Naive thymus-derived CD4-positive, alpha-beta T cell (primary cell): ENCODE measurements at regions not wholly inside any gene's neighbourhood (a gene's known extent, or its start where the extent isn't known, plus 50 kb on each side); places are given as distances from the start of the nearest gene placed in this dataset.
A peak's percentile ranks its signal among the peaks of the same experiment; 100 is the strongest.
"Not testable (repeated sequence)": the region's sequence is repeated elsewhere in the genome, so short reads cannot be mapped to it uniquely, and the experiment has no call there.

Experiments used
- ATAC-seq: fragments of 150-1000 bp; cut with Tn5 transposase; 2 replicates; pipeline ENCODE4 v1.10.0; 2021; ENCODE audit warnings: mild to moderate bottlenecking, moderate library complexity
- CTCF ChIA-PET: fragments of 350-600 bp; sonication (Branson Sonifier 250); formaldehyde crosslinking; loops from one replicate; lab custom pipeline; 2021; ENCODE audit warnings: antibody characterized with exemption; lab: Charles Lee
- POLR2A ChIA-PET: fragments of 350-600 bp; sonication (Branson Sonifier 250); formaldehyde crosslinking; loops from one replicate; lab custom pipeline; 2021; ENCODE audit warnings: antibody characterized with exemption, inconsistent platforms; lab: Charles Lee
- DNase-seq, 9 donors: peaks; one replicate each; pipeline versions ENCODE4 v3.0.0 to v3.0.0-alpha.2; 2020 to 2022; ENCODE audit warnings: mixed read lengths in 1 of 9
- H3K27ac ChIP-seq: one replicate; pipeline ENCODE4 v1.7.0; 2013; ENCODE audit warnings: mild to moderate bottlenecking, low read depth, low read length, moderate library complexity
- H3K27me3 ChIP-seq, 2 donors: one replicate each; pipeline ENCODE4 v1.7.0; 2013; ENCODE audit warnings: low read length in 2 of 2, mild to moderate bottlenecking in 2 of 2, moderate library complexity in 2 of 2; ENCODE audit not compliant: control insufficient read depth in 2 of 2, insufficient read depth in 2 of 2
- H3K36me3 ChIP-seq, 3 experiments: 1 replicate in 2 of 3; 2 replicates in 1 of 3; pipeline ENCODE4 v1.7.0; 2013; ENCODE audit warnings: low read length in 3 of 3, mild to moderate bottlenecking in 3 of 3, moderate library complexity in 1 of 3; ENCODE audit not compliant: insufficient read depth in 3 of 3, control insufficient read depth in 2 of 3
- H3K4me1 ChIP-seq, 2 donors: one replicate each; pipeline ENCODE4 v1.7.0; 2013; ENCODE audit warnings: low read length in 2 of 2, mild to moderate bottlenecking in 2 of 2, moderate library complexity in 1 of 2; ENCODE audit not compliant: control insufficient read depth in 2 of 2, insufficient read depth in 2 of 2
- H3K4me3 ChIP-seq: 2 replicates; pipeline ENCODE4 v1.7.0; 2013; ENCODE audit warnings: mild to moderate bottlenecking, low read length
- H3K9me3 ChIP-seq, 3 experiments: 1 replicate in 2 of 3; 2 replicates in 1 of 3; pipeline ENCODE4 v1.7.0; 2013; ENCODE audit warnings: low read length in 3 of 3; ENCODE audit not compliant: control insufficient read depth in 2 of 3
- H3K27ac Mint-ChIP-seq, 9 donors: one replicate each; pipeline ENCODE4 v1.8.0; 2020 to 2022; ENCODE audit warnings: mixed read lengths in 9 of 9, mild to moderate bottlenecking in 8 of 9, moderate library complexity in 5 of 9, inconsistent platforms in 2 of 9
- H3K27me3 Mint-ChIP-seq, 5 donors: one replicate each; pipeline ENCODE4 v1.8.0; 2021 to 2022; ENCODE audit warnings: mixed read lengths in 5 of 5, mild to moderate bottlenecking in 1 of 5
- H3K36me3 Mint-ChIP-seq, 5 donors: one replicate each; pipeline ENCODE4 v1.8.0; 2020 to 2022; ENCODE audit warnings: mixed read lengths in 5 of 5, mild to moderate bottlenecking in 3 of 5, inconsistent platforms in 1 of 5
- H3K4me1 Mint-ChIP-seq, 7 donors: one replicate each; pipeline ENCODE4 v1.8.0; 2020 to 2022; ENCODE audit warnings: mixed read lengths in 7 of 7, mild to moderate bottlenecking in 3 of 7, inconsistent platforms in 1 of 7
- H3K4me3 Mint-ChIP-seq, 10 donors: one replicate each; pipeline ENCODE4 v1.8.0; 2020 to 2022; ENCODE audit warnings: mild to moderate bottlenecking in 10 of 10, mixed read lengths in 10 of 10, moderate library complexity in 6 of 10, inconsistent platforms in 2 of 10
- H3K9me3 Mint-ChIP-seq, 11 donors: one replicate each; pipeline ENCODE4 v1.8.0; 2020 to 2022; ENCODE audit warnings: mixed read lengths in 11 of 11, mild to moderate bottlenecking in 4 of 11, inconsistent platforms in 1 of 11, moderate library complexity in 1 of 11
- intact Hi-C, 2 donors: fragments of 100-400 bp; cut with micrococcal nuclease; formaldehyde crosslinking; loops; one replicate each; pipeline ENCODE4 v1.15.1; 2023

GRCh38 chr3:11716573-11717290 is 73.0 kb upstream of the VGLL4 start:
- POLR2A ChIA-PET = interaction anchor here (1.2 kb wide), 1 partner anchor 130 kb away, joined by 4 read pairs; the partner anchor contains the start of gene TAMM41
- Histone ChIP-seq H3K4me1 (peaks cover 6 to 8% of the 10 kb centered on the region in 2 donors), H3K27me3 (no peaks in the 10 kb centered on the region), H3K4me3 (no peak overlapping the region), H3K27ac (no peak overlapping the region), H3K36me3 (no peaks in the 10 kb centered on the region), H3K9me3 (no peaks in the 10 kb centered on the region)
- Mint-ChIP-seq H3K4me3 (no peak overlapping the region), H3K9me3 (peaks cover 0 to 4% (median 0%) of the 10 kb centered on the region in 11 donors), H3K27me3 (peaks cover 0 to 24% (median under 1%) of the 10 kb centered on the region in 5 donors), H3K27ac (peak overlapping the region in 5 of 9 donors; percentile 3 to 76 (median 50)), H3K36me3 (peaks cover 0 to 5% (median 4%) of the 10 kb centered on the region in 5 donors), H3K4me1 (peaks cover 16 to 34% (median 25%) of the 10 kb centered on the region in 7 donors)
- ATAC-seq (no peak), DNase-seq (peak in 1 of 9 donors; percentile 4)
- intact Hi-C loops = loop anchor here (5.0 kb wide), 2 partner anchors 74 to 766 kb away; partner anchors contain the start of genes TSEN2 (in 1 of the 2) and VGLL4 (in 1 of the 2)
- CTCF ChIA-PET = interaction anchor here (0.6 kb wide), 1 partner anchor 26 kb away, joined by 4 read pairs; no protein-coding TSS in a partner anchor

GRCh38 chr3:11713171-11713570 is 69.5 kb upstream of the VGLL4 start:
- no peak for ATAC-seq
- intact Hi-C loops = no loop called here
- Histone ChIP-seq H3K9me3 (no peaks in the 10 kb centered on the region), H3K4me1 (peaks cover 3% of the 10 kb centered on the region in 2 donors), H3K27me3 (no peaks in the 10 kb centered on the region), H3K27ac (no peak overlapping the region), H3K4me3 (no peak overlapping the region), H3K36me3 (no peaks in the 10 kb centered on the region)
- H3K36me3 Mint-ChIP-seq = peaks cover 5 to 21% (median 14%) of the 10 kb centered on the region in 5 donors
- CTCF ChIA-PET = no interaction called here
- H3K4me1 Mint-ChIP-seq = peaks cover 3 to 16% (median 8%) of the 10 kb centered on the region in 7 donors
- H3K27ac Mint-ChIP-seq = no peak overlapping the region
- POLR2A ChIA-PET = no interaction called here
- DNase-seq = no peak
- peaks cover 0 to 14% (median 6%) of the 10 kb centered on the region in 11 donors for H3K9me3 Mint-ChIP-seq
- no peak overlapping the region for H3K4me3 Mint-ChIP-seq
- peaks cover 0 to 3% (median 0%) of the 10 kb centered on the region in 5 donors for H3K27me3 Mint-ChIP-seq

- Mint-ChIP-seq H3K36me3 (peaks cover 5 to 24% (median 14%) of the 10 kb centered on the region in 5 donors), H3K27ac (no peak overlapping the region), H3K9me3 (peaks cover 0 to 14% (median 6%) of the 10 kb centered on the region in 11 donors), H3K4me1 (peaks cover 0 to 11% (median 4%) of the 10 kb centered on the region in 7 donors), H3K4me3 (no peak overlapping the region), H3K27me3 (no peaks in the 10 kb centered on the region)
- H3K27me3 ChIP-seq = no peaks in the 10 kb centered on the region
- no peaks in the 10 kb centered on the region for H3K4me1 ChIP-seq
- no peak overlapping the region for H3K4me3 ChIP-seq
- H3K9me3 ChIP-seq = no peaks in the 10 kb centered on the region
- no peak overlapping the region for H3K27ac ChIP-seq
- CTCF ChIA-PET = no interaction called here
- POLR2A ChIA-PET = no interaction called here
- no peak for ATAC-seq
- no peaks in the 10 kb centered on the region for H3K36me3 ChIP-seq
- DNase-seq = no peak
- intact Hi-C loops = no loop called here
Measured at GRCh38 chr3:11712646-11713045, 68.9 kb upstream of the VGLL4 start.

GRCh38 chr3:11711876-11712275 is 68.2 kb upstream of the VGLL4 start:
- intact Hi-C loops = no loop called here
- no peak for ATAC-seq
- H3K4me1 Mint-ChIP-seq = peaks cover 0 to 9% (median 4%) of the 10 kb centered on the region in 7 donors
- Histone ChIP-seq H3K27ac (no peak overlapping the region), H3K9me3 (no peaks in the 10 kb centered on the region), H3K4me3 (no peak overlapping the region), H3K36me3 (no peaks in the 10 kb centered on the region), H3K4me1 (no peaks in the 10 kb centered on the region), H3K27me3 (no peaks in the 10 kb centered on the region)
- POLR2A ChIA-PET = no interaction called here
- peaks cover 0 to 14% (median 6%) of the 10 kb centered on the region in 11 donors for H3K9me3 Mint-ChIP-seq
- H3K4me3 Mint-ChIP-seq = no peak overlapping the region
- H3K27me3 Mint-ChIP-seq = no peaks in the 10 kb centered on the region
- CTCF ChIA-PET = no interaction called here
- H3K36me3 Mint-ChIP-seq = peaks cover 5 to 24% (median 14%) of the 10 kb centered on the region in 5 donors
- no peak for DNase-seq
- H3K27ac Mint-ChIP-seq = no peak overlapping the region

- DNase-seq (no peak), ATAC-seq (no peak)
- ChIA-PET CTCF (interaction anchor here (0.6 kb wide), 1 partner anchor 375 kb away, joined by 3 read pairs; no protein-coding TSS in a partner anchor), POLR2A (no interaction called here)
- no peaks in the 10 kb centered on the region for H3K36me3 ChIP-seq
- intact Hi-C loops = no loop called here
- H3K27ac ChIP-seq = no peak overlapping the region
- no peaks in the 10 kb centered on the region for H3K4me1 ChIP-seq
- H3K9me3 ChIP-seq = no peaks in the 10 kb centered on the region
- H3K4me1 Mint-ChIP-seq = peaks cover 0 to 13% (median 5%) of the 10 kb centered on the region in 7 donors
- no peak overlapping the region for H3K4me3 ChIP-seq
- peaks cover 5 to 36% (median 14%) of the 10 kb centered on the region in 5 donors for H3K36me3 Mint-ChIP-seq
- peaks cover 0 to 14% (median 6%) of the 10 kb centered on the region in 11 donors for H3K9me3 Mint-ChIP-seq
- H3K27ac Mint-ChIP-seq = no peak overlapping the region
- H3K4me3 Mint-ChIP-seq = no peak overlapping the region
- peaks cover 0 to 2% (median 0%) of the 10 kb centered on the region in 5 donors for H3K27me3 Mint-ChIP-seq
- no peaks in the 10 kb centered on the region for H3K27me3 ChIP-seq
Measured at GRCh38 chr3:11709782-11710181, 66.1 kb upstream of the VGLL4 start.

- H3K9me3 ChIP-seq, H3K27ac ChIP-seq, H3K4me3 Mint-ChIP-seq, H3K36me3 ChIP-seq, POLR2A ChIA-PET, H3K27ac Mint-ChIP-seq, CTCF ChIA-PET, H3K27me3 ChIP-seq, H3K4me1 ChIP-seq, ATAC-seq, DNase-seq, H3K27me3 Mint-ChIP-seq, H3K4me3 ChIP-seq, intact Hi-C loops: not testable (repeated sequence)
- peaks cover 5 to 42% (median 15%) of the 10 kb centered on the region in 5 donors for H3K36me3 Mint-ChIP-seq
- peaks cover 0 to 10% (median 3%) of the 10 kb centered on the region in 7 donors for H3K4me1 Mint-ChIP-seq
- peaks cover 0 to 13% (median 6%) of the 10 kb centered on the region in 11 donors for H3K9me3 Mint-ChIP-seq
Measured at GRCh38 chr3:11707084-11707483, 63.4 kb upstream of the VGLL4 start.
